HG02981 (cell line): ENCODE measurements at regions not wholly inside any gene's neighbourhood (a gene's known extent, or its start where the extent isn't known, plus 50 kb on each side); places are given as distances from the start of the nearest gene placed in this dataset.

Experiments
- ATAC-seq: cut with Tn5 transposase; IDR thresholded peaks from one replicate; pipeline ENCODE4 v1.9.1; 2021; ENCODE audit warnings: mild to moderate bottlenecking, moderate library complexity; ENCODE audit not compliant: unreplicated experiment

- ATAC-seq: no peak
These were observed 529.2 kb downstream of the EPHA4 start for GRCh38 chr2:221042926-221043325.

GRCh38 chr2:221044781-221045180 lies 527.3 kb downstream of the EPHA4 start:
- no peak for ATAC-seq

- ATAC-seq: peak; percentile 59
These were observed 521.9 kb downstream of the EPHA4 start for GRCh38 chr2:221050020-221050795.

GRCh38 chr2:221051162-221051561 lies 520.9 kb downstream of the EPHA4 start:
- no peak for ATAC-seq

- no peak for ATAC-seq
These were observed 511.7 kb downstream of the EPHA4 start for GRCh38 chr2:221060376-221060775.

GRCh38 chr2:221063568-221063967 lies 508.5 kb downstream of the EPHA4 start:
- ATAC-seq: no peak

GRCh38 chr2:221064058-221064854 lies 507.8 kb downstream of the EPHA4 start:
- ATAC-seq: no peak

- ATAC-seq: no peak
These were observed 507.2 kb downstream of the EPHA4 start for GRCh38 chr2:221064880-221065279.

- ATAC-seq: no peak
These were observed 504.0 kb downstream of the EPHA4 start for GRCh38 chr2:221068123-221068522.

- no peak for ATAC-seq
These were observed 502.0 kb downstream of the EPHA4 start for GRCh38 chr2:221070106-221070505.

- ATAC-seq: no peak
These were observed 498.6 kb downstream of the EPHA4 start for GRCh38 chr2:221073326-221074049.

- no peak for ATAC-seq
These were observed 497.9 kb downstream of the EPHA4 start for GRCh38 chr2:221074238-221074637.

GRCh38 chr2:221075203-221075602 lies 496.9 kb downstream of the EPHA4 start:
- ATAC-seq: no peak

- ATAC-seq: no peak
These were observed 494.9 kb downstream of the EPHA4 start for GRCh38 chr2:221077251-221077650.

GRCh38 chr2:221077799-221078198 lies 494.3 kb downstream of the EPHA4 start:
- ATAC-seq: no peak

- no peak for ATAC-seq
These were observed 486.7 kb downstream of the EPHA4 start for GRCh38 chr2:221085341-221085900.

- no peak for ATAC-seq
These were observed 486.2 kb downstream of the EPHA4 start for GRCh38 chr2:221085936-221086335.

GRCh38 chr2:221087779-221088178 lies 484.3 kb downstream of the EPHA4 start:
- no peak for ATAC-seq

GRCh38 chr2:221088506-221088905 lies 483.6 kb downstream of the EPHA4 start:
- no peak for ATAC-seq

GRCh38 chr2:221095356-221095755 lies 476.7 kb downstream of the EPHA4 start:
- no peak for ATAC-seq
